GM18909 (cell line): ENCODE measurements at regions not wholly inside any gene's neighbourhood (a gene's known extent, or its start where the extent isn't known, plus 50 kb on each side); places are given as distances from the start of the nearest gene placed in this dataset.
A peak's percentile ranks its signal among the peaks of the same experiment; 100 is the strongest.
"Not testable (repeated sequence)": the region's sequence is repeated elsewhere in the genome, so short reads cannot be mapped to it uniquely, and the experiment has no call there.

Experiments used
- ATAC-seq: cut with Tn5 transposase; IDR thresholded peaks from one replicate; pipeline ENCODE4 v1.9.1; 2021; ENCODE audit warnings: mild to moderate bottlenecking; ENCODE audit not compliant: unreplicated experiment, poor library complexity

DNA sequence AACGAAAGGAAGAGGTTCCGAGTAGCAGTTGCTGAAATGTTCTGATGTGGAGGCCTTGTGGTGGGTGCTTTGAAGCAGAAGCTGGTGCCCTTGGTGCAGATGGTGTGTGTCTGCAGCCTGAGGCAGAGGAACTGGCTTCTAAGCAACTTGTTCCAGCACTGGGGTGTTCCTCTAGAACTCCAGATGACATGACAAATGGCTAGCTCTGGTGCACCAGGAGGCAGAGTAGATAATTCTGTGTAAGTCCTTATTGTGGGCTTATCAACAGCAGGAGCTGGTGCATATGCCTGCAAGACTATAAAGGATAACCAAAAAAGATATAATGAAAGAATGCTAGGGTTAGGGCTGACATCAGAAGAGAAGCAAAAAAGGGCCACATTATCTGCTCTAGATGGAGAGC is 76.5 kb downstream of the ARL5B start:
- ATAC-seq, result no peak

DNA sequence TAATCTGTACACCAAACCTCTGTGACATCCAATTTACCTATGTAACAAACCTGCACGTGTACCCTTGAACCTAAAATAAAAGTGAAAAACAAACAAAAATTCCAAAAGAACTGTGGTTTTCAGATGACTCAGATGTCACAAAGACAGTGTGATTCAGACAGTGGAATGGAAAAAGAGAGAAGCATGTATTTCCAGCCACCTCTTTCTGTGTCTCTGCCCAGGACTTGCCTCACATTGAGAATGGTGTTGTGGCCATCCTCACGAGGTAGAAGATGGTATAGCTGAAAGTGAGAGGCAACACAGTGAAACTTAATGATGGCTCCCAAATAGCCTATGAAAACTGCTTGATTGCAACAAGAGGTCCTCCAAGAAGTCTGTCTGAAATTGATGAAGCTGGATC is 78.0 kb downstream of the ARL5B start:
- no peak for ATAC-seq

DNA sequence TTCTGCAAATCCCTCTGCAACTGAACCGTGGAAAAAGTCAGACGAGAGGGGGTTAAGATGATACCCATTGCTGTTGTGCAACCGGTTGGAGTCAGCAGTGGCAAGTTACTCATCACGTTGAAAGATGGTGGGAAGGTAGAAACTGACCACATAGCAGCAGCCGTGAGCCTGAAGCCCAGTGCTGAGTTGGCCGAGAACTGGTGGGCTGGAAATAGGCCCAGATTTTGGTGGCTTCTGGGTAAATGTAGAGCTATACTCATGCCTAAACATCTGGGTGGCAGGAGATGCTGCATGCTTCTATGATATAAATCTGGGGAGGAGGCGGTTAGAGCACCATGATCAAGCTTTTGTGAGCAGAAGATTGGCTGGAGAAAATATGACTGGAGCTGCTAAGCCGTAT is 78.6 kb downstream of the ARL5B start:
- ATAC-seq, result no peak

DNA sequence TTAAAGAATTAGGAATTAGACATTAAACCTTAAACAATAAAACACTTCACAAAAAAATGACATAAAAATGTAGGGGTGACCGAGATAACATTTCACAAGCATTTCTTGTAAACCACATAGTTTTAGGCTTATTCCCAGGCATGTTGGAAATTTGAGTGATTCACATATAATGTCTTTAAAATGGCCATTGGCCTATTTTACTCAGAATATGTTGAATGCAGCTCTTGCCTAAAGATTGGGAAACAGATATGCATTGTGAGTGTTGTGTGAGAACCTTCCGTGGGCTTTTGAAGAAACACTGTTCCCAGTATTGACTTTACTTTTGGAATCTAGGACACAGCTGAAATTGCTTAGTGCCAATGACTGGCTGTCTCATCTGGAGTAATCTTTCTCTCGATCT is 79.6 kb downstream of the ARL5B start:
- ATAC-seq, result no peak

DNA sequence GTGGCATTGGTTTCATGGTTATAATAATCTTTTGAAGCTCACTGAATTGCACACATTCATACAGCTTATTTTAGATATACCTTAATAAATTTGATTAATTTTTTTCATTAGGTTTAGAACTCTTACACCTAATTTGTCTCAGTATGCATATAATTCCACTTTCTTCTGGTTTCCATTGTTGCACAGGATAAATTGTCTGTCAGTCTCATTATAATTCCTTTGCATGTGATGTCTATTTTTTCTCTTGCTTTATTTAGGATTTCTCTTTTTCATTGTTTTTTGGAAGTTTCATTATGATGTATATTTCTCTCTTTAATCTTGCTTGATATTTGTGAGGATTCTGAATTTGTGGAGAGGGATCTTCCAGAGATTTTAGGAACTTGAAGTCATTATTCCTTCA is 84.7 kb downstream of the ARL5B start:
- no peak for ATAC-seq

DNA sequence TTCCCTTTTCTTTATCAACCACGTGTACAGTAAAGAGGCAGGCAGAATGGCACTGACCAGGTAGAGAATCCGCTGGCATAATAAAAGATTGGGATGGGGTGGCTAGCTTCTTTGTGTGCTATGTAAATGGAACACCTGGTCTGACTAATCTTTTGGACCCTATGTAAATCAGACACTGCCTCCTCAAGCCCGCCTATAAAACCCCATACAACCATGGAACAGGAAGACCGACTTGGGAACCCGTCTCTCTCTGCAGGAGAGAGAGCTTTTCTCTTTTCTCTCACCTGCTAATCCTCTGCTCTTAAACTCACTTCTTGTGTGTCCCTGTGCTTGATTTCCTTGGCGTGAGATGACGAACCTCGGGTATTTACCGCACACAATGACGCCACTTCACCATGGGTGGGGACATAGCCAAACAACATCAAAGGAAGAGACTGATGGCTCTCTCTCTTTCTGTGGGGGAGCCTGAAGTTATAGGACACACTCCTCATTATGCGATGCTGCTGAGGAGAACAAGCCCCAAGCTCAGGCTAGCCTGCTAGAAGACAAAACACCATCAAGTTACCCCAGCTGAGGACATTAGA is 94.2 kb downstream of the ARL5B start:
- ATAC-seq, result no peak

DNA sequence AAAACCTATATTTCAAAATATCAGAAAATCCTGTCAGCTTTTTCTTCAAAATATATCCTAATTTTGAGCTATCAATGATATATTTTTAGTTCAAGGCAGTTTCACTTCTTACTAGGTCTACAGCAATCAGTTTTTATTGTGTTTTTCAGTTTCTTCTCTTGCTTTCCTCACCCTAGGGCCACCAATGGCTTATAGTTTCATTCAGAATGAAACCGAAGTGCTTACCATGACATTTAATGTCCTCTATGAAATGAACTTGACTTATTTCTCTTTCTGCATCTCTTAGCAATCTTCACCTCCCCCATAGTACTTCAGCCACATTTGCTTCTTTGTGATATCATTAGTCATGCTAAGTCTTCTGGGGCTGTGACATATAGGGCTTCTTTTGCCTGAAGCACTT is 100.3 kb downstream of the ARL5B start:
- peak; percentile 60 for ATAC-seq

DNA sequence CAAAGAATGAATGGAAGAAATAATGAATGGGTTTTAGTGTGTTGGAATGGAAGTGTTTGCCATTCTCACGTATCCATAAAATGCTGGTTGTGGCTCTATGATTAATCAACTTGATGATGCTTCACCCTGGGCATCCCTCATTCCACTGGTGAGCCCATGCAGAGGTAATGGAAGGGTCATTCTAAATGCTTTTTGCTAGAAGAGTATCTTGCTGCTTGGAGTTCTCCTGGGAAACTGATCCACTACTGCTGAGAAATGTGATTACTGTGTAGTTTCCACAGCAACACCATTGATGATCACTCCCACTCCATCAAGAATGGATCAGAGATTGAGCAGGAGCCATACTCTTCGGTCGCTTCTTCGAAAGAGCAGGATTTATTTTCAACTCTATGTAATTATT is 101.6 kb downstream of the ARL5B start:
- ATAC-seq, result no peak

DNA sequence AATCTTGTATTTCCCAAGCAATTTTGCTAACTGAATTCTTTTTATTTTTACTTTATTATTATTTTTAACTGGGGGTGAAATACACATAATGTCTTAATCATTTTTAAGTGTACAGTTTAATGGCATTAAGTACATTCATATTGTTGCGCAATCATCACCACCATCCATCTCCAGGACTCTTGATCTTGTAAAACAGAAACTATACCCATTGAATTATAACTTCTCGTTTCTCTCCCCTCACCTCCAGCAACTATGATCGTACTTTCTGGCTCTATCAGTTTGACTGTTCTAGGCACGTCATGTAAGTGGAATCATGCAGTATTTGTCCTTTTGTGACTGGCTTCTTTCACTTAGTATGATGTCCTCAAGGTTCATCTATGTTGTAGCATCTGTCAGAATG is 108.8 kb downstream of the ARL5B start:
- ATAC-seq, result no peak

DNA sequence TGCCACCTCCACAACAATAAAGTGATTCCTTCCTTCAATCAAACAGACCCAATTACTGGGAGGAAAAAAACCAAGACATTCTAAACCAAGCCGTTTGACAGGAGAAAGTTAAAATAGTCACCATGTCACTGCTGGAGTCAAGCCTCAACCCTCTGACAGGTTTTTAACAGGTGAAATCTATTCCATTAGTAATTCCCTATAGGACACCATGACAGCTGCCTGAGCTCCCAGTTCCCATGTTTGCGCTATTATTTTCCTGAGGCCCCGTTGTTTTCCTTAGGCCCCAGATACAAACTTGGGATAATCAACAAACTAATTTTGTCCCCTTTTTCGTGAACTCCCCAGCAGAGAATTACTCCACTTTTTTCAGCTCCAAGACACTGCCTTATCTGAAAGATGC is 113.9 kb downstream of the ARL5B start:
- ATAC-seq, result no peak

DNA sequence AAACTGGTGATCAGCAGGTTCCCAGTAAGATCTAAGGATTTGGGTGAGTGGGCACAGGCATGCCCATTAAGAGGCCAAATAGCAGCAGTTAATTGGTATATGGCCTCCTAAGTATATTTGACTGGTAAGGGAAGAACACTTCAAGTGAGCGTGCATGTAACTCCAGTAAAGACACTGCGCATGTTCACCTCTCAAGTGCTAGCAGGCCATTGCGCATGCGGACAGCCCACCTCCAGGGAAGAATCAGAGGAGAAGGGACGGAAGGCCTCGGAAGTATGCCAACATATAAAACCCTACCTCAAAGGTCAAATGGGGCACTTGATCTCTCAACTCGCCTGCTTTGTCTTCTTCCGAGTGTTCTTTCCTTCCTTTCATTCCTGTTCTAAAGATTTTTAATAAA is 118.0 kb downstream of the ARL5B start:
- ATAC-seq, result no peak

DNA sequence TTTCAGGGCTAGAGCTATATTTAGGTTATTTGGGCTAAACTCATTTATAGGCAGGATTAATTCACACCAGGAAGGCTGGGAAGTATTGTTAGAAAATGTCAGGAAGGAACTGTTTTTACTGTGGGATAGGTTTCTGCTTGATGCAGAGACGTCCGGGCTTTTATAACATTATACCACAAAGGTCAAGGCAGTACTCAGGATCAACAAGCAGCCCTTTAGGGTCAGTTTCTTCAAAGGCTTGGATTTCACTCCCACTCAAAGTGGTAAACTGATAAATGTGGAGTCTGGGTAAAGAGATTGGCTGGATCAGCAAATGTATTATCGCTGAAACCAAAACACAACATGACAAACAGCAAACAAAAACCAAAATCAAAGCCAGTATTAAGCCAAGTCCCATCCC is 127.2 kb downstream of the ARL5B start:
- no peak for ATAC-seq

DNA sequence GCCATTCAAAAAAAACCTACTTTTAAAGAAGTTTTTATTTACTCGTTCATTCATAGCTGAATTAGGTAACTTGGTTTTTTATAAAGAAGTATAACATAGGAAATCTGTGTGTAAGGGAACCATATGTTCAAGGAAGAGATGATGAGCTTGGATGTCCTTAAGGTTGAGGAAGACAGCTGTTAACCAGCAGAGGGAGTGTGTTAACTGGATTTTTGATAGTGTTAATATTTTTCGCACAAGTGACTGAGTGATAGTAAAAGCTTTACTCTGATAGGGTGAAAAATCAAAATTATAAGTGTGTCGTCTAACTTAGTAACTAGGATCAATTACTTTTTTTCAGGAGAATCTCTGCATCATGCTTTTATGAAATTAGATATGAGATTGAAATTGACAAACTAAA is 134.7 kb downstream of the ARL5B start:
- no peak for ATAC-seq

DNA sequence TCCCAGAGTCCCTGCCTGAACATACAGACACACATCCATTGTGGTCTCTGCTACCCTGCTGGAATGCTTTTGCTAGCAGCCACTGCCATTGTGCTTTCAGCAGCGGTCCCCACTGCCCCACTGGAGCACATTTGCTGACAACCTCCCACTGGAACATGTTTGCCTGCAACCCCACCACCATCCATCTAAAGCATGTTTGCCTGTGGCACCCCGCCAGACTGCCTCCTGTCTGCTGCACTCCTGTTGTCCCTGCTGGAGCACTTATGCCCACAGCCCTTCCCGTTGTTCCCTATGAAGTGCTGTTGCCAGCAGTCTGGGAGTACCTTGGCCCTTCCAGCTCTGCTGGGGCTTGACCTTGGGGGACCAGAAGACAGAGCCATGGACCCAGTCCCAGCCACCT is 136.3 kb downstream of the ARL5B start:
- ATAC-seq, result no peak

DNA sequence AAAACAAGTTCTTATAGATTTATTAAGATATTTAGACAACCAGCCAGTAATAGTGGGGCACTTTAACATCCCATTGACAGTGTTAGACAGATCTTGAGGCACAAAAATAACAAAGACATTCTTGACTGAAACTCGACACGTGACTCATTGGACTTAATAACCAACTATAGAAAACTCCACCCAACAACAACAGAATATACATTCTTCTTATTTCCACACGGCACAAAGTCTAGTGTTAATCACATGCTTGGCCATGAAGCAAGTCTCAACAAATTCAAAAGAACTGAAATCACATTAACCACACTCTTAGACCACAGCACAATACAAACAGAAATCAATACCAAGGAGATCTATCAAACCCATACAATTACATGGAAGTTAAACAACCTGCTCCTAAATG is 138.1 kb downstream of the ARL5B start:
- no peak for ATAC-seq

DNA sequence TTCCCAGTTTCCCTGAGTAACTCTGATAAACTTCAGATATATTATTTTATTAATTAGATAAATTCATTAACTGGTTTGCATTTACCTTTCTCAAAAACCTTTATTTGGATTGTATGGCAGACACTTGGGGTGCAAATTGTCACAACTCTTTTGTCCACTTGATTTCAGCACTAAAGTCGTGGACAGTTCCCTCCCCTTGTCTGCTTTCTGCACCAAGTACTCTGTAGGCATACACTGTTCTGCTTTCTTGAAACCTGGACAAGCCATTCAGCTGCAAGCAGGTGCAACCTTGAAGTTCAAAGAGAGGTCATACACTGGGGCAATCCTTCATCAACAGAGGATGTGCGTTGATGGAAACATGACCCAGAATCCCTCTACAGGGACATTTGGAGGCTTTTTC is 162.9 kb downstream of the ARL5B start:
- ATAC-seq, result no peak

DNA sequence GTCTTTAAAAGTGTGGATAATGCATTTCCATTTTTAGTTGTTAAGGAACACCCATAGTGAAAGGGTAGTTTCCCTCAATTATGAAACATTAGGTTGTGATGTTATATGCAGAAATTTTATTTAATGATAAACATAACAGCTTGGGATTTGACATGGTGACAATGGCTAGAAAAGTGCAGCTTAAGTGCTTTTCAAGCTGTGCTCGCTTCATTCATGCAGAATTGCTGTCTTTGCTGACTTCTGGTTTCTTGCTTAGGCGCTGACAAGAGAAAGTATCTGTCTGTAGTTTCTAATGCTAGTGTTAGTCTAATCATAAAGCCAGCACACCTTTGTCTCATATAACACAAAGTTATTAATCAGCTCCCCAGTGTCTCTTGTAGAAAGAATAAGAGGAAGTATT is 170.0 kb downstream of the ARL5B start:
- ATAC-seq, result no peak

DNA sequence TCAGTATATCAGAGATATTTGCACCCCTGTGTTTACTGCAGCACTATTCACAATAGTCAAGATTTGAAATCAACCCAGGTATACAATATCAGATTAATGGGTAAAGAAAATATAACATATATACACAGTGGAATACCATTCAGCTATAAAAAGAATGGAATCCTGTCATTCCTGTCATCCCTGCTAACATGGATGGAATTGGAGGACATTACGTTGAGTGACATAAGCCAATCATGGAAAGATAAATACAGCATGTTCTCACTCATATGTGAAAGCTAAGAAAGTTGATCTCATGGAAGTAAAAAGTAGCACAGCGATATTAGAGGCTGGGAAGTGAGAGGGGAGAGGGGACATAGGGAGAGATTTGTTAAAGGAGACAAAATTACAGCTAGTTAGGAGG is 171.0 kb downstream of the ARL5B start:
- ATAC-seq, result no peak

DNA sequence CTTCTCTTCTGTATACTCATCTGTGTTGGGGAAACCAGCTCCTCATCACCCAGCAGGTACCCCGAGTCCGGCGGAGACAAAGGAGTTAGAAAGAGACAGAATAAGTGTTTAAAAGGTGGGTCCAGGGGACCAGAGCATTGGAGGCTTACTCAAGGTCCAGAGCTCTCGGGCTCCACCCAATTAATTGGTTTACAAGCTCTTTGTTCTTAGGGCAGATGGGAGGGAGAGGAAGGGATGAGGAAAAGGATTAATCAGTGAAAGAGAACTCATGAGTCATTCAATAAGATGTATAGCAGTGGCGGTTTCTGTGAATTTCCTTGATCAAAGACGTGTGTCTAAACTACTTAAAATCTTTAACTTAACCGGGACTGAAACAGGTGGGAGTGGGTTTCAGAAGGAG is 192.0 kb upstream of the MALRD1 start:
- not testable (repeated sequence) for ATAC-seq

DNA sequence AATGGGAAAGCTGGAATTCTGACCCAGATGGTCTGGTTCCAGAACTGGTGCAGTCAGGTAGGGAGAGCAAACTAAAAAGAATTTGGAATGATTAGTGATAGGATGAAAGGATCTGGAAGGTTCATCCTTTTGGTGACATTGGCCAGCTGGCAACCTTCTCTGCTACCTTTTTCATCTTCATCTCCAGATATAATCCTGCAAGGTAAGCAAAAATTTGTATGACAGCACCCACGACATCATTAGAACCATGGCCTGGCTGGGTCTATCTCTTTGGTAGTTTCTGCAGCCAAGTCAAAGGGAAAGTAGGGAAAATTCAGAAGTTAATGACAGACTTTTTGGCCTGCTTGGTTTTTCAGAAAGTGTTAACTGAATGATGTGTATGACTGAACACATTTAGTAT is 188.9 kb upstream of the MALRD1 start:
- ATAC-seq, result no peak

DNA sequence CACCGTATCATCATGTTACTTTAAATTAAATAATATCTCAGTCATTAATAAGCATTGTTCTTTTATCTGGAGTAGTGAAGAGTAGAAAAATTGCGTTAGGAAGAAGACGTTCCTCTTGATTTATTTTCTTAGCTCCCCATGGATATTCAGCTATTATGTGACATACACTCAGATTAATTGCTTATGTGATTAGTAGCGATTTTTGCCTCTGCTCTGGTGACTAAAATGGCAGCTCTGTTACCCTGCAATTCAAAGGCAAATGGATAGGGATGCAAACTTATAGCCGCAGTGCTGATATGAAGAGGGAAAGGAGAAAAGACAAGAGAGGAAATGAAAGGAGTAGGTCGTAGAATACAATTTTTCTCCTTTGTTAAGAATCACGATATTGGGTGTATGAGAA is 188.4 kb upstream of the MALRD1 start:
- no peak for ATAC-seq

DNA sequence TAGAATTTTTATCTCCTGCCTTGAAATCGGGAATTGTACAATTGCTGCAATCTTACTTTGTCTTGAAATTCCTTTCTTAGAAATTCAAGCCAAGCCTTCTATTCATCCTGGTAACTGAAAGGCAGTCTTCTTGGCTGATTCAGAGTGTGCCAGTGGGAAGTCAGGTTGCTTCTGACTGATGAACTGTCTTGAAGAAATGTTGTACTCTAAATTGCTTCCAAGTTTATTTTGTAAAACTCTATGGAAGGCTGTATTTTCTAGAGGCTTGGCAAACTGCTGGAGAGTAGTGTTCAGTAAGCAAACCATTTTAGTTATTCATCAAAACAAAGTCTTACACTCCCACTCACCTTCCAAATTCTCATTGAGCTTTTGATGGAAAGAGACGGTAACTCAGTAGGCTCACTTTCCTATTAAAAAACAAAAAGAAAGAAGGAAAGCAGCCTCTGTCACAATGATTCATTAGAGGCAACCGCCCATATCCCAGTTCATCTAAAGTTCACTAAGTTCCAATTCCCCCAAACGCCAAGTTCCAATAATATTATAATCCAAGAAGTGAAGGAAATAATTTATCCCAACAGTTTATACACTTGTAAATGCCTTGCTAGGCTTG is 187.9 kb upstream of the MALRD1 start:
- no peak for ATAC-seq

DNA sequence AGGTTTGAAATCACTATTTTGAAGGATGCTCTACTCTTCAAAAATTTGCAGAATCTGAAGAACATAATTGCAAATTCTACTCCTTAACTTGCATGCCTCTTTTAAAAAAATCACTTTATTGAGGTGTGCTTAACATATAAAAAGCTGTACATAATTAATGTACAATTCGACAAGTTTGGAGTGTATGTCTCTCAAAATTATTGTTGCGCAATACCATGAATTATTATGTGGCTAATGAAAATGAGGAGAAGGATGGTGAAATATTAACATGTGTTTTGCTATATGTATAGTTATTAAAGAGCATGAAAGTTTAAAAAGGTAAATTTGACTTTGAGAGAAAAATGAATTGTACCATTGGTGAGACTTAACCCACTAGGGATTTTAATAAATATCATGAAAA is 187.2 kb upstream of the MALRD1 start:
- ATAC-seq, result no peak
